Mesenchymal stem cell (in vitro differentiated cells and primary cell): ENCODE measurements at regions not wholly inside any gene's neighbourhood (a gene's known extent, or its start where the extent isn't known, plus 50 kb on each side); places are given as distances from the start of the nearest gene placed in this dataset.

Source experiments
- DNase-seq: peaks from one replicate; pipeline ENCODE4 v3.0.0-alpha.2; 2013
- H2AFZ ChIP-seq: one replicate; pipeline ENCODE4 v1.6.1; 2013; ENCODE audit warnings: low read depth, mild to moderate bottlenecking, control low read depth, inconsistent platforms, low read length, moderate library complexity
- H2AK5ac ChIP-seq: 2 replicates; pipeline ENCODE4 v1.6.1; 2013; ENCODE audit warnings: low read length, moderate library complexity, mild to moderate bottlenecking, inconsistent platforms; ENCODE audit not compliant: severe bottlenecking
- H2BK120ac ChIP-seq: one replicate; pipeline ENCODE4 v1.6.1; 2013; ENCODE audit warnings: low read depth, mild to moderate bottlenecking, inconsistent platforms, low read length, moderate library complexity
- H2BK12ac ChIP-seq, 2 experiments: one replicate each; pipeline ENCODE4 v1.6.1; 2013; ENCODE audit warnings: inconsistent platforms in 2 of 2, low read length in 2 of 2, mild to moderate bottlenecking in 2 of 2, moderate library complexity in 2 of 2, control low read depth in 1 of 2
- H2BK15ac ChIP-seq: one replicate; pipeline ENCODE4 v1.6.1; 2013; ENCODE audit warnings: mild to moderate bottlenecking, low read depth, inconsistent platforms; ENCODE audit not compliant: poor library complexity, severe bottlenecking
- H2BK5ac ChIP-seq: 2 replicates; pipeline ENCODE4 v1.6.1; 2013; ENCODE audit warnings: low read depth, mild to moderate bottlenecking, low read length, control low read depth, inconsistent platforms; ENCODE audit not compliant: poor library complexity, severe bottlenecking
- H3K14ac ChIP-seq, 2 experiments: one replicate each; pipeline ENCODE4 v1.6.1; 2013; ENCODE audit warnings: inconsistent platforms in 2 of 2, low read length in 2 of 2, control low read depth in 1 of 2, mild to moderate bottlenecking in 1 of 2, moderate library complexity in 1 of 2
- H3K18ac ChIP-seq, 2 experiments: one replicate each; pipeline ENCODE4 v1.6.1; 2013; ENCODE audit warnings: inconsistent platforms in 2 of 2, low read length in 2 of 2, control low read depth in 1 of 2, low read depth in 1 of 2, mild to moderate bottlenecking in 1 of 2
- H3K23ac ChIP-seq, 2 experiments: one replicate each; pipeline ENCODE4 v1.6.1; 2013; ENCODE audit warnings: inconsistent platforms in 2 of 2, low read length in 2 of 2, mild to moderate bottlenecking in 2 of 2, moderate library complexity in 2 of 2, control low read depth in 1 of 2
- H3K27ac ChIP-seq: 2 replicates; pipeline ENCODE4 v1.5.1; 2013; ENCODE audit warnings: mild to moderate bottlenecking, moderate library complexity, low read length, control low read depth, inconsistent platforms; ENCODE audit not compliant: poor library complexity, severe bottlenecking
- H3K27me3 ChIP-seq, 2 experiments: 2 replicates each; pipeline versions ENCODE4 v1.6.1 to v1.7.0; 2013; ENCODE audit warnings: low read length in 2 of 2, mild to moderate bottlenecking in 2 of 2, moderate library complexity in 2 of 2, control low read depth in 1 of 2, inconsistent platforms in 1 of 2; ENCODE audit not compliant: control insufficient read depth in 1 of 2, insufficient read depth in 1 of 2
- H3K36me3 ChIP-seq, 2 experiments: 2 replicates each; pipeline versions ENCODE4 v1.6.1 to v1.7.0; 2013; ENCODE audit warnings: low read length in 2 of 2, control low read depth in 1 of 2, inconsistent platforms in 1 of 2, low read depth in 1 of 2, mild to moderate bottlenecking in 1 of 2; ENCODE audit not compliant: insufficient read depth in 2 of 2, control insufficient read depth in 1 of 2
- H3K4ac ChIP-seq, 2 experiments: one replicate each; pipeline ENCODE4 v1.6.1; 2013; ENCODE audit warnings: inconsistent platforms in 2 of 2, low read length in 2 of 2, mild to moderate bottlenecking in 2 of 2, moderate library complexity in 2 of 2, control low read depth in 1 of 2, low read depth in 1 of 2
- H3K4me1 ChIP-seq: 2 replicates; pipeline ENCODE4 v1.6.1; 2013; ENCODE audit warnings: low read depth, low read length, control low read depth; ENCODE audit not compliant: control insufficient read depth, insufficient read depth
- H3K4me2 ChIP-seq: 2 replicates; pipeline ENCODE4 v1.6.1; 2013; ENCODE audit warnings: low read length, mild to moderate bottlenecking, inconsistent platforms; ENCODE audit not compliant: poor library complexity, severe bottlenecking
- H3K4me3 ChIP-seq, 2 experiments: 2 replicates each; pipeline versions ENCODE4 v1.5.1 to v1.7.0; 2013; ENCODE audit warnings: low read length in 2 of 2, mild to moderate bottlenecking in 2 of 2, control low read depth in 1 of 2, low read depth in 1 of 2; ENCODE audit not compliant: insufficient read depth in 1 of 2
- H3K79me1 ChIP-seq: replicated peaks from 2 replicates; pipeline ENCODE4 v1.6.1; 2013; ENCODE audit warnings: mild to moderate bottlenecking, control low read depth, low read length, inconsistent platforms; ENCODE audit not compliant: poor library complexity, severe bottlenecking
- H3K9ac ChIP-seq: 2 replicates; pipeline ENCODE4 v1.7.0; 2013; ENCODE audit warnings: mild to moderate bottlenecking, low read length, moderate library complexity
- H3K9me3 ChIP-seq: 2 replicates; pipeline ENCODE4 v1.7.0; 2013; ENCODE audit warnings: mild to moderate bottlenecking, low read length; ENCODE audit not compliant: control insufficient read depth
- H4K8ac ChIP-seq: one replicate; pipeline ENCODE4 v1.6.1; 2013; ENCODE audit warnings: inconsistent platforms, mild to moderate bottlenecking, low read length, moderate library complexity
- H4K91ac ChIP-seq: one replicate; pipeline ENCODE4 v1.6.1; 2013; ENCODE audit warnings: mild to moderate bottlenecking, low read length, inconsistent platforms
- WGBS: methylation state at CpG from one replicate; pipeline ENCODE4 v1.1.7; 2013; ENCODE audit warnings: mixed read lengths; 5-methylcytosine and 5-hydroxymethylcytosine counted together

GRCh38 chr4:170698334-170698733 lies 608.6 kb upstream of the AADAT start:
- Histone ChIP-seq H3K27me3 (no peaks in the 10 kb centered on the region), H2BK15ac (no peak overlapping the region), H3K36me3 (no peaks in the 10 kb centered on the region), H3K79me1 (no peaks in the 10 kb centered on the region), H3K9ac (no peak overlapping the region), H3K23ac (no peak overlapping the region), H3K4me1 (no peaks in the 10 kb centered on the region), H2BK12ac (no peak overlapping the region), H2BK120ac (no peak overlapping the region), H4K8ac (no peak overlapping the region), H3K4me2 (no peak overlapping the region), H2AK5ac (no peak overlapping the region), H2BK5ac (no peak overlapping the region), H3K4me3 (no peak overlapping the region), H3K27ac (no peak overlapping the region), H3K14ac (no peak overlapping the region), H3K4ac (no peak overlapping the region), H4K91ac (no peak overlapping the region), H2AFZ (no peak overlapping the region), H3K9me3 (peaks cover 4% of the 10 kb centered on the region), H3K18ac (no peak overlapping the region)
- DNase-seq = no peak
- no CpG with 5 or more reads among the region's 1 CpG for WGBS

- Histone ChIP-seq H3K27ac (no peak overlapping the region), H4K8ac (no peak overlapping the region), H3K36me3 (no peaks in the 10 kb centered on the region), H2BK120ac (no peak overlapping the region), H3K18ac (no peak overlapping the region), H3K4me2 (no peak overlapping the region), H3K14ac (no peak overlapping the region), H3K9me3 (peaks cover 4% of the 10 kb centered on the region), H2BK12ac (no peak overlapping the region), H2BK15ac (no peak overlapping the region), H3K9ac (no peak overlapping the region), H2AK5ac (no peak overlapping the region), H3K27me3 (no peaks in the 10 kb centered on the region), H3K23ac (no peak overlapping the region), H3K79me1 (no peaks in the 10 kb centered on the region), H4K91ac (no peak overlapping the region), H2AFZ (no peak overlapping the region), H3K4me1 (no peaks in the 10 kb centered on the region), H3K4ac (no peak overlapping the region), H3K4me3 (no peak overlapping the region), H2BK5ac (no peak overlapping the region)
- 70% methylated on average over 2 of the region's 2 CpGs for WGBS
- no peak for DNase-seq
Observed at GRCh38 chr4:170697845-170698244, 608.1 kb upstream of the AADAT start.

- H4K91ac ChIP-seq = no peak overlapping the region
- H3K9me3 ChIP-seq = peaks cover 4% of the 10 kb centered on the region
- H2BK120ac ChIP-seq = no peak overlapping the region
- no peak overlapping the region for H3K18ac ChIP-seq
- H3K4ac ChIP-seq = no peak overlapping the region
- H3K4me3 ChIP-seq = no peak overlapping the region
- H3K36me3 ChIP-seq = no peaks in the 10 kb centered on the region
- H4K8ac ChIP-seq = no peak overlapping the region
- no peak overlapping the region for H3K27ac ChIP-seq
- H3K4me1 ChIP-seq = no peaks in the 10 kb centered on the region
- no peak for DNase-seq
- H3K23ac ChIP-seq = no peak overlapping the region
- H3K27me3 ChIP-seq = no peaks in the 10 kb centered on the region
- H2AFZ ChIP-seq = no peak overlapping the region
- H3K79me1 ChIP-seq = no peaks in the 10 kb centered on the region
- no peak overlapping the region for H2BK15ac ChIP-seq
- H2BK5ac ChIP-seq = no peak overlapping the region
- H3K9ac ChIP-seq = no peak overlapping the region
- no peak overlapping the region for H2AK5ac ChIP-seq
- no peak overlapping the region for H3K14ac ChIP-seq
- no peak overlapping the region for H3K4me2 ChIP-seq
- no peak overlapping the region for H2BK12ac ChIP-seq
Observed at GRCh38 chr4:170697045-170697444, 607.3 kb upstream of the AADAT start.

- H3K79me1 ChIP-seq = no peaks in the 10 kb centered on the region
- H3K4me1 ChIP-seq = no peaks in the 10 kb centered on the region
- H4K8ac ChIP-seq = no peak overlapping the region
- no peak for DNase-seq
- no peak overlapping the region for H3K27ac ChIP-seq
- no peak overlapping the region for H3K4ac ChIP-seq
- no peak overlapping the region for H3K23ac ChIP-seq
- H3K4me2 ChIP-seq = no peak overlapping the region
- H2BK120ac ChIP-seq = no peak overlapping the region
- H4K91ac ChIP-seq = no peak overlapping the region
- no peaks in the 10 kb centered on the region for H3K27me3 ChIP-seq
- no peak overlapping the region for H3K4me3 ChIP-seq
- no peak overlapping the region for H3K9ac ChIP-seq
- H2BK12ac ChIP-seq = no peak overlapping the region
- H2BK15ac ChIP-seq = no peak overlapping the region
- H3K18ac ChIP-seq = no peak overlapping the region
- no peak overlapping the region for H2AFZ ChIP-seq
- H3K9me3 ChIP-seq = peaks cover 4% of the 10 kb centered on the region
- H3K14ac ChIP-seq = no peak overlapping the region
- H2BK5ac ChIP-seq = no peak overlapping the region
- no peaks in the 10 kb centered on the region for H3K36me3 ChIP-seq
- no peak overlapping the region for H2AK5ac ChIP-seq
Observed at GRCh38 chr4:170691168-170691567, 601.4 kb upstream of the AADAT start.
